ENCODE measurements at regions not wholly inside any gene's neighbourhood (a gene's known extent, or its start where the extent isn't known, plus 50 kb on each side); places are given as distances from the start of the nearest gene placed in this dataset.

- H3K27me3 ChIP-seq (replicated peaks; ENCODE audit: insufficient read depth, low read depth, low read length, poor library complexity): no peaks in the 10 kb centered on the region
- DNase-seq (ENCODE audit: low spot score): no peak
- H3K4me1 ChIP-seq (ENCODE audit: insufficient read depth, low read length, poor library complexity, severe bottlenecking): no peaks in the 10 kb centered on the region
- no peaks in the 10 kb centered on the region for H3K9me3 ChIP-seq (ENCODE audit: low read depth, low read length, poor library complexity, severe bottlenecking)
- no peak overlapping the region for H3K27ac ChIP-seq (ENCODE audit: low read depth, low read length, poor library complexity, severe bottlenecking)
- CTCF ChIA-PET: no interaction called here
- BruUV-seq (replicated peaks): no TSS peak
- TF ChIP-seq CTCF (conservative IDR thresholded peaks at IDR 0.05; ENCODE audit: low read depth, low read length) (no peak), EZH2 (IDR thresholded peaks at IDR 0.05; ENCODE audit: borderline replicate concordance, low read depth, low read length, poor library complexity, severe bottlenecking) (no peak)
- intact Hi-C loops (cut with micrococcal nuclease; ENCODE audit: unreplicated experiment): no loop called here
- POLR2A ChIA-PET (ENCODE audit: low non-redundant PET): no interaction called here
- no peaks in the 10 kb centered on the region for H3K36me3 ChIP-seq (ENCODE audit: insufficient read depth, low read length, poor library complexity, severe bottlenecking)
- no peak overlapping the region for H3K4me3 ChIP-seq (ENCODE audit: low read depth, low read length, poor library complexity, severe bottlenecking)
These were observed 1985.9 kb downstream of the EFNA5 start for GRCh38 chr5:105684799-105685198.

- peak; percentile 5 for DNase-seq (ENCODE audit: low spot score)
- POLR2A ChIA-PET (ENCODE audit: low non-redundant PET): no interaction called here
- intact Hi-C loops (cut with micrococcal nuclease; ENCODE audit: unreplicated experiment): no loop called here
- BruUV-seq (replicated peaks): no TSS peak
- CTCF ChIA-PET: interaction anchor here (0.5 kb wide), 1 partner anchor 969 kb away, joined by 4 read pairs; no protein-coding TSS in a partner anchor
- Histone ChIP-seq H3K27me3 (replicated peaks; ENCODE audit: insufficient read depth, low read depth, low read length, poor library complexity) (no peaks in the 10 kb centered on the region), H3K9me3 (ENCODE audit: low read depth, low read length, poor library complexity, severe bottlenecking) (no peaks in the 10 kb centered on the region), H3K4me3 (ENCODE audit: low read depth, low read length, poor library complexity, severe bottlenecking) (no peak overlapping the region), H3K27ac (ENCODE audit: low read depth, low read length, poor library complexity, severe bottlenecking) (no peak overlapping the region), H3K36me3 (ENCODE audit: insufficient read depth, low read length, poor library complexity, severe bottlenecking) (no peaks in the 10 kb centered on the region), H3K4me1 (ENCODE audit: insufficient read depth, low read length, poor library complexity, severe bottlenecking) (no peaks in the 10 kb centered on the region)
- TF ChIP-seq EZH2 (IDR thresholded peaks at IDR 0.05; ENCODE audit: borderline replicate concordance, low read depth, low read length, poor library complexity, severe bottlenecking) (no peak), CTCF (conservative IDR thresholded peaks at IDR 0.05; ENCODE audit: low read depth, low read length) (no peak)
These were observed 1989.8 kb downstream of the EFNA5 start for GRCh38 chr5:105680858-105681475.

DNA sequence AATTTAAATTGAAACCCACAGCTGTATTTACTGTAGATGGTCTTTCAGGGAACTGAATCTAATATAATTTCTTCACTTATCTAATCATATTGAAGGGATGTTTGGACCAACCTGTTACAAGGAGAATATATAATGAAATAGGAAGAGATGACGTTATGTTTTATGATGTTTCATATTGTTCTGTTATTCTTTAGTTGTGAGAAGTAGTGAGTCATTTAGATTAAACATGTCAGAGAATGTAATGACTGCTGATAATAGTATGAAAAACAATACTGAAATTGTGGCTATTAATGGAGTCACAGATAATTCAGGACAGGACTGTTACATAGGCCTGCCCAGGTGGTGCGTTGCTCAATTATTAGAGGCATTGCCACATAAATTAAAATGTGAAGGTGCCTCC, 1993.4 kb downstream of the EFNA5 start:
- POLR2A ChIA-PET (ENCODE audit: low non-redundant PET): no interaction called here

More for the DNA sequence above, 1993.4 kb downstream of the EFNA5 start:
- Histone ChIP-seq H3K36me3 (ENCODE audit: insufficient read depth, low read length, poor library complexity, severe bottlenecking) (no peaks in the 10 kb centered on the region), H3K4me3 (ENCODE audit: low read depth, low read length, poor library complexity, severe bottlenecking) (no peak overlapping the region), H3K27ac (ENCODE audit: low read depth, low read length, poor library complexity, severe bottlenecking) (no peak overlapping the region), H3K9me3 (ENCODE audit: low read depth, low read length, poor library complexity, severe bottlenecking) (no peaks in the 10 kb centered on the region), H3K4me1 (ENCODE audit: insufficient read depth, low read length, poor library complexity, severe bottlenecking) (no peaks in the 10 kb centered on the region), H3K27me3 (replicated peaks; ENCODE audit: insufficient read depth, low read depth, low read length, poor library complexity) (no peaks in the 10 kb centered on the region)
- BruUV-seq (replicated peaks): no TSS peak
- intact Hi-C loops (cut with micrococcal nuclease; ENCODE audit: unreplicated experiment): no loop called here
- no peak for DNase-seq (ENCODE audit: low spot score)
- TF ChIP-seq CTCF (conservative IDR thresholded peaks at IDR 0.05; ENCODE audit: low read depth, low read length): no peak
- TF ChIP-seq EZH2 (IDR thresholded peaks at IDR 0.05; ENCODE audit: borderline replicate concordance, low read depth, low read length, poor library complexity, severe bottlenecking): no peak
- CTCF ChIA-PET: no interaction called here

All from A673 (cell line).